ENCODE measurements at regions not wholly inside any gene's neighbourhood (a gene's known extent, or its start where the extent isn't known, plus 50 kb on each side); places are given as distances from the start of the nearest gene placed in this dataset.

GRCh38 chr2:21892140-21892539, 768.4 kb downstream of the TDRD15 start:
- TF ChIP-seq CTCF (IDR thresholded peaks at IDR 0.05 in 2 of 3, conservative IDR thresholded peaks at IDR 0.05 in 1 of 3; ENCODE audit: borderline replicate concordance in 1 of 3, insufficient read depth in 1 of 3, low read depth in 2 of 3, low read length in 2 of 3), result no peak
- no peak for TF ChIP-seq SIN3A (IDR thresholded peaks at IDR 0.05; ENCODE audit: low read depth)
- TF ChIP-seq SP1 (IDR thresholded peaks at IDR 0.05; ENCODE audit: low read depth), result no peak
- TF ChIP-seq POLR2A (IDR thresholded peaks at IDR 0.05; ENCODE audit: borderline replicate concordance, extremely low read depth, insufficient read depth, insufficient read length), result no peak
- TF ChIP-seq CEBPB (IDR thresholded peaks at IDR 0.05; ENCODE audit: low read depth), result no peak
- no peak for TF ChIP-seq TCF7L2 (IDR thresholded peaks at IDR 0.05; ENCODE audit: borderline replicate concordance, extremely low read depth, insufficient read depth, insufficient read length)
- no peak for TF ChIP-seq POLR2AphosphoS5 (IDR thresholded peaks at IDR 0.05; ENCODE audit: low read depth, low read length)
- no peak for TF ChIP-seq YY1 (IDR thresholded peaks at IDR 0.05; ENCODE audit: extremely low read depth, insufficient replicate concordance, low read depth, low read length)
- TF ChIP-seq ZFX (IDR thresholded peaks at IDR 0.05), result no peak
- no peak for TF ChIP-seq EZH2 (IDR thresholded peaks at IDR 0.05)
- TF ChIP-seq JUND (IDR thresholded peaks at IDR 0.05), result no peak
- no peak for TF ChIP-seq ZBTB33 (IDR thresholded peaks at IDR 0.05; ENCODE audit: extremely low read depth, insufficient replicate concordance, low read length)
